ENCODE measurements at regions not wholly inside any gene's neighbourhood (a gene's known extent, or its start where the extent isn't known, plus 50 kb on each side); places are given as distances from the start of the nearest gene placed in this dataset.

DNA sequence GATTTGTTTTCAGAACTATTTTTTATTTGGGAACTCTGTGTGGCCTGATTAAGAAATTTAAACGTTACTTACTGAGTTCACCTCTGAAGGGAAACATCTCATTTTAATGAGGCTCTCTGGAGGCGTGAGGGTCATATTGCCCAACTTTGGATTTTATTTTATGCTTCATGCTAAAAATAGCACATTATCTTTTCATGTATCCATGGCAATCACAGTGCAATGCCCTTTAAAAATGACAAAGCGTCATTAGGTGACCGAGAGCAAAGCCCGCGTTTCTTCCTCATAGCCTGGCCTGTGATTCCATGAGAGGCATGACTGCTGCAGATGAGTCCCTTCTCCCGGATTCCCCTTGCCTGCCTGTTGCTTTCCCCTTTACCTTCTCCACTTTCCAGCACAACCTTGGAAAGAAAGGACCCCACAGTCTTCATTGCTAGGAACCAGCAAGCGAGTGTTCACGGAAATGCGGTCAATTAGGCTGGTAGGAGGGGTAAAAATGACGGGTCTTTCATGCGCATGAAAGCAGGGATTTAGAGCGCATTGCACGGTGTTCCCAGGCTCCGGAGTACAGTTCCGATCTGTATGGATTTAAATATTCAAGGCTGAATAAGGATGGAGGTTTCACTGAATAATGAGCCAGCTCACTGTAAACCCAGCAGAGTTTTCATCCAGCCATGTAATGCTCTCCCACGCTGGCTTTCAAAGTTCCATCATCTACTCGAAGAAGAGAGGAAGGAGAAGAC is 98.2 kb upstream of the PITRM1 start:
- Histone ChIP-seq H3K36me3 (ENCODE audit: control insufficient read depth, insufficient read depth, low read length) (no peaks in the 10 kb centered on the region), H3K27me3 (ENCODE audit: control insufficient read depth, insufficient read depth, low read length) (no peaks in the 10 kb centered on the region), H3K4me3 (ENCODE audit: low read depth, low read length) (no peak overlapping the region)
- DNase-seq (ENCODE audit: low read depth), result no peak
- TF ChIP-seq, protein P1, sequence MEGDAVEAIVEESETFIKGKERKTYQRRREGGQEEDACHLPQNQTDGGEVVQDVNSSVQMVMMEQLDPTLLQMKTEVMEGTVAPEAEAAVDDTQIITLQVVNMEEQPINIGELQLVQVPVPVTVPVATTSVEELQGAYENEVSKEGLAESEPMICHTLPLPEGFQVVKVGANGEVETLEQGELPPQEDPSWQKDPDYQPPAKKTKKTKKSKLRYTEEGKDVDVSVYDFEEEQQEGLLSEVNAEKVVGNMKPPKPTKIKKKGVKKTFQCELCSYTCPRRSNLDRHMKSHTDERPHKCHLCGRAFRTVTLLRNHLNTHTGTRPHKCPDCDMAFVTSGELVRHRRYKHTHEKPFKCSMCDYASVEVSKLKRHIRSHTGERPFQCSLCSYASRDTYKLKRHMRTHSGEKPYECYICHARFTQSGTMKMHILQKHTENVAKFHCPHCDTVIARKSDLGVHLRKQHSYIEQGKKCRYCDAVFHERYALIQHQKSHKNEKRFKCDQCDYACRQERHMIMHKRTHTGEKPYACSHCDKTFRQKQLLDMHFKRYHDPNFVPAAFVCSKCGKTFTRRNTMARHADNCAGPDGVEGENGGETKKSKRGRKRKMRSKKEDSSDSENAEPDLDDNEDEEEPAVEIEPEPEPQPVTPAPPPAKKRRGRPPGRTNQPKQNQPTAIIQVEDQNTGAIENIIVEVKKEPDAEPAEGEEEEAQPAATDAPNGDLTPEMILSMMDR (IDR thresholded peaks at IDR 0.05; ENCODE audit: insufficient read depth, low read length, poor library complexity, severe bottlenecking), result no peak

DNA sequence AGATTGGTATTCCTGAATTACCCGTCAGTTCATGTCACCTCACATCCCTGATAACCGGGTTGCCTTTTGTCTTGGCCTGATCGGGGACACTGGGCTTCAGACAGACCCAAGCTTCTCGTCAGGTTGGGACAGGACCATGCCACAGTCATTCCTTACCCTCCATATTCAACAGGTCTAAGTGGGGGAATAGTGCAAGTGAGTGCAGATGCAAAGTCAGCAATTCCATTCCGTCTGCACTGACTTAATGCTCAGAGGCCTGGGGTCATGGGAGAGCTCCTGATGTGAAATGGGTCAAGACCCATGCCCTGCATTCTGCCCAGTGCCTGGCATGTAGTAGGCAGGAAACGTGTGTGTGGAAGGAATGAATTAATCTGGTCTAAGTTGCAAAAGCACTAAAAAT is 95.4 kb upstream of the PITRM1 start:
- Histone ChIP-seq H3K36me3 (ENCODE audit: control insufficient read depth, insufficient read depth, low read length) (no peaks in the 10 kb centered on the region), H3K27me3 (ENCODE audit: control insufficient read depth, insufficient read depth, low read length) (no peaks in the 10 kb centered on the region), H3K4me3 (ENCODE audit: low read depth, low read length) (no peak overlapping the region)
- TF ChIP-seq, protein P1 (IDR thresholded peaks at IDR 0.05; ENCODE audit: insufficient read depth, low read length, poor library complexity, severe bottlenecking), result no peak
- DNase-seq (ENCODE audit: low read depth), result no peak

DNA sequence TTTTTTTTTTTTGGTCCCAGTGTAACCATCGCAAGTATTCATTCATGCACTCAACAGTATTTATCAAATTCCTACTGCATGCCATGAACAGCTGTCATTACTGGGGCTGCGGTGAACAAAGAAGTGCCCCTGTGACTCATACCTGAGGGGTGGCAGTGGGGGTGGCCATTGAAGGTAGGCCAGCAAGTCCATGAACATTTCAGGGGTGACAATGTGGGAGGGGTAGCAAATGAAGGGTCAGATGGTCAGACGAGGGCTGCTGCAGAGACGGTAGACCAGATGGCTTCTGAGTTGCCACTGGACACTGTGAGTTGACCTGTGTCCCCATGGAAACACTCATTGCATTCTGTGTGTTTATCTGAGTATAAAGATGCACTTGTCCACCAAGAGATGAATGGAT is 92.5 kb upstream of the PITRM1 start:
- peak; percentile 34 for DNase-seq (ENCODE audit: low read depth)
- H3K27me3 ChIP-seq (ENCODE audit: control insufficient read depth, insufficient read depth, low read length), result no peaks in the 10 kb centered on the region

DNA sequence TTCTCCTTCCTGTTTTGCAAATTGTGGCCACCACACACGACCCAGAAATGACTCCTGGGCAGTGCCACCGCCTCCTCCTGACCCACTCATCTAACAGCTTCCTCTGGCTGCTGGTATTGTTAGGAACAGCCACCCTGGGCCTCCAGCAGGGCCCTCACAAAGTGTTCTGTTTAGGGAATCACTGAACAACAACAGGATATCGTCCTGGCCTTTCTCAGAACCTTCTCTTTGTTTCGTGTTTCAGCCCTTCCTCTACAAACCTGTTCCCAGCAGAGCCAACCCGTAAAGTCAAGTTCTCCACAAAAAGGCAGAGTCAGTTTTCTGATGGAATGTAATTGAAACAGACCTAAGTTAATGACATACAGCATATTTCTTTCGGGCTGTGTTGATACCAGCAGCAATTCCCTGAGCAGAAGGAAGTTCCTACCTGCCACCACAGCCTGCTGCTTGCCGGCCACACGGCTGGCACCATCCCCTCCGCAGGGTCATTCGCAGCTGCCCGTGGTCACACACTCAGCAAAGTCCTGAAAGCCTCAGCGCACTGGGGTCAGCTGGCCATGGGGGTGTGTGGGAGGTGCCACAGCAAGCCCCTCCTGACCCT is 91.7 kb upstream of the PITRM1 start:
- H3K36me3 ChIP-seq (ENCODE audit: control insufficient read depth, insufficient read depth, low read length), result no peaks in the 10 kb centered on the region
- H3K4me3 ChIP-seq (ENCODE audit: low read depth, low read length), result no peak overlapping the region
- no peaks in the 10 kb centered on the region for H3K27me3 ChIP-seq (ENCODE audit: control insufficient read depth, insufficient read depth, low read length)
- DNase-seq (ENCODE audit: low read depth), result no peak
- TF ChIP-seq, protein P1 (IDR thresholded peaks at IDR 0.05; ENCODE audit: insufficient read depth, low read length, poor library complexity, severe bottlenecking), result no peak

More for the DNA sequence above, 92.5 kb upstream of the PITRM1 start:
- no peak overlapping the region for H3K4me3 ChIP-seq (ENCODE audit: low read depth, low read length)
- TF ChIP-seq, protein P1 (IDR thresholded peaks at IDR 0.05; ENCODE audit: insufficient read depth, low read length, poor library complexity, severe bottlenecking), result no peak
- no peaks in the 10 kb centered on the region for H3K36me3 ChIP-seq (ENCODE audit: control insufficient read depth, insufficient read depth, low read length)

DNA sequence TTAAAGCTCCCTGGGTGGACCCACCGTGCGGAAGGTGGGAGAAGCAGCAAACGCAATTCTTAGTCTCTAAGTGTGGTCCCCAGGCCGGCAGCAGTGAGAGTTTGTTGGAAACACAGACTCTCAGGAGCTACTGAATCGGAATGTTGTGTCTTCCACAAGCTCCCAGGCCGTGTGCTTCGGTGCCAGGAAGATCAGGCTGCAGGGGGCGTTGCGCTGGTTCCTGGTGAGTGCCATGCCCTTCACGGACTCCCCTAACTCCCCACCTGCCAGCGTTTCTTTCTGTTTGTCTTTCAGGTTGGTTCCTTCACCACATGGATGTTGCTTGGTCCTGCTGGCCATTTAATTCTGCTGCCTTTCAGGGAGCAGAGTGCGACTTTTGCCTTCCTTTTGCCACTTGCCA is 91.2 kb upstream of the PITRM1 start:
- TF ChIP-seq, protein P1 (IDR thresholded peaks at IDR 0.05; ENCODE audit: insufficient read depth, low read length, poor library complexity, severe bottlenecking), result no peak
- Histone ChIP-seq H3K36me3 (ENCODE audit: control insufficient read depth, insufficient read depth, low read length) (no peaks in the 10 kb centered on the region), H3K4me3 (ENCODE audit: low read depth, low read length) (no peak overlapping the region), H3K27me3 (ENCODE audit: control insufficient read depth, insufficient read depth, low read length) (no peaks in the 10 kb centered on the region)
- no peak for DNase-seq (ENCODE audit: low read depth)

Data from kidney epithelial cell (primary cell).